Activated T-helper 2 cell treated with anti-CD3 and anti-CD28 coated beads, Interferon-gamma antibody, Interleukin-2, Interleukin-4, amounts not matched to agents 10 μg/mL and 5 μg/mL and 100 μg/mL, durations not matched to agents 14 hours and 24 hours and 36 hours (primary cell): ENCODE measurements at regions not wholly inside any gene's neighbourhood (a gene's known extent, or its start where the extent isn't known, plus 50 kb on each side); places are given as distances from the start of the nearest gene placed in this dataset.

Source experiments
- DNase-seq: peaks from one replicate; pipeline ENCODE4 v3.0.0; 2021; ENCODE audit warnings: low spot score
- H3K27ac Mint-ChIP-seq: one replicate; pipeline ENCODE4 v1.8.0; 2021; ENCODE audit warnings: mixed read lengths
- H3K27me3 Mint-ChIP-seq: one replicate; pipeline ENCODE4 v1.8.0; 2021; ENCODE audit warnings: low read depth, mixed read lengths
- H3K36me3 Mint-ChIP-seq: one replicate; pipeline ENCODE4 v1.8.0; 2021; ENCODE audit warnings: low read depth, mixed read lengths
- H3K4me1 Mint-ChIP-seq: one replicate; pipeline ENCODE4 v1.8.0; 2021; ENCODE audit warnings: low read depth, mixed read lengths
- H3K4me3 Mint-ChIP-seq: one replicate; pipeline ENCODE4 v1.8.0; 2021; ENCODE audit warnings: low read depth, mild to moderate bottlenecking, moderate library complexity, mixed read lengths
- H3K9me3 Mint-ChIP-seq: one replicate; pipeline ENCODE4 v1.8.0; 2021; ENCODE audit warnings: mixed read lengths
- intact Hi-C: fragments of 100-400 bp; cut with micrococcal nuclease; formaldehyde crosslinking; loops from one replicate; pipeline ENCODE4 v1.15.1; 2023

GRCh38 chr10:78366663-78367411 is 333.2 kb downstream of the RPS24 start:
- intact Hi-C loops, result no loop called here
- Mint-ChIP-seq H3K36me3 (no peaks in the 10 kb centered on the region), H3K4me1 (peaks cover 8% of the 10 kb centered on the region), H3K4me3 (no peak overlapping the region), H3K27ac (no peak overlapping the region), H3K9me3 (no peaks in the 10 kb centered on the region), H3K27me3 (no peaks in the 10 kb centered on the region)
- DNase-seq, result no peak

GRCh38 chr10:78367751-78368150 is 334.1 kb downstream of the RPS24 start:
- no peak for DNase-seq
- H3K4me3 Mint-ChIP-seq, result no peak overlapping the region

GRCh38 chr10:78371136-78371535 is 337.5 kb downstream of the RPS24 start:
- H3K27me3 Mint-ChIP-seq, result no peaks in the 10 kb centered on the region
- no peak overlapping the region for H3K4me3 Mint-ChIP-seq
- intact Hi-C loops, result no loop called here
- H3K9me3 Mint-ChIP-seq, result no peaks in the 10 kb centered on the region
- no peaks in the 10 kb centered on the region for H3K36me3 Mint-ChIP-seq
- DNase-seq, result no peak
- H3K27ac Mint-ChIP-seq, result no peak overlapping the region
- no peaks in the 10 kb centered on the region for H3K4me1 Mint-ChIP-seq

More at GRCh38 chr10:78367751-78368150, 334.1 kb downstream of the RPS24 start:
- Mint-ChIP-seq H3K36me3 (no peaks in the 10 kb centered on the region), H3K27me3 (no peaks in the 10 kb centered on the region), H3K4me1 (no peaks in the 10 kb centered on the region), H3K27ac (no peak overlapping the region), H3K9me3 (no peaks in the 10 kb centered on the region)
- intact Hi-C loops, result no loop called here

GRCh38 chr10:78372806-78373205 is 339.1 kb downstream of the RPS24 start:
- H3K27me3 Mint-ChIP-seq, result no peaks in the 10 kb centered on the region
- no peaks in the 10 kb centered on the region for H3K9me3 Mint-ChIP-seq
- no peaks in the 10 kb centered on the region for H3K36me3 Mint-ChIP-seq
- no peak overlapping the region for H3K27ac Mint-ChIP-seq
- H3K4me1 Mint-ChIP-seq, result no peaks in the 10 kb centered on the region
- no peak overlapping the region for H3K4me3 Mint-ChIP-seq
- intact Hi-C loops, result no loop called here
- DNase-seq, result no peak

- no peak overlapping the region for H3K4me3 Mint-ChIP-seq
- no peaks in the 10 kb centered on the region for H3K36me3 Mint-ChIP-seq
- no peaks in the 10 kb centered on the region for H3K4me1 Mint-ChIP-seq
- DNase-seq, result no peak
- no peak overlapping the region for H3K27ac Mint-ChIP-seq
- intact Hi-C loops, result no loop called here
- no peaks in the 10 kb centered on the region for H3K27me3 Mint-ChIP-seq
- no peaks in the 10 kb centered on the region for H3K9me3 Mint-ChIP-seq
These were observed 340.8 kb downstream of the RPS24 start for GRCh38 chr10:78374331-78375028.

- Mint-ChIP-seq H3K4me1 (no peaks in the 10 kb centered on the region), H3K36me3 (no peaks in the 10 kb centered on the region), H3K27ac (no peak overlapping the region), H3K9me3 (no peaks in the 10 kb centered on the region), H3K4me3 (no peak overlapping the region), H3K27me3 (no peaks in the 10 kb centered on the region)
- DNase-seq, result no peak
- intact Hi-C loops, result no loop called here
These were observed 342.5 kb downstream of the RPS24 start for GRCh38 chr10:78375854-78376785.

- intact Hi-C loops, result no loop called here
- H3K4me1 Mint-ChIP-seq, result no peaks in the 10 kb centered on the region
- H3K27ac Mint-ChIP-seq, result no peak overlapping the region
- no peaks in the 10 kb centered on the region for H3K36me3 Mint-ChIP-seq
- no peak overlapping the region for H3K4me3 Mint-ChIP-seq
- no peak for DNase-seq
- no peaks in the 10 kb centered on the region for H3K9me3 Mint-ChIP-seq
- H3K27me3 Mint-ChIP-seq, result no peaks in the 10 kb centered on the region
These were observed 343.7 kb downstream of the RPS24 start for GRCh38 chr10:78377356-78377755.

GRCh38 chr10:78378192-78378591 is 344.5 kb downstream of the RPS24 start:
- H3K4me3 Mint-ChIP-seq, result no peak overlapping the region
- H3K9me3 Mint-ChIP-seq, result no peaks in the 10 kb centered on the region
- H3K4me1 Mint-ChIP-seq, result no peaks in the 10 kb centered on the region
- intact Hi-C loops, result no loop called here
- H3K27me3 Mint-ChIP-seq, result peaks cover 2% of the 10 kb centered on the region
- no peak overlapping the region for H3K27ac Mint-ChIP-seq
- H3K36me3 Mint-ChIP-seq, result no peaks in the 10 kb centered on the region
- DNase-seq, result no peak

- intact Hi-C loops, result no loop called here
- H3K36me3 Mint-ChIP-seq, result no peaks in the 10 kb centered on the region
- no peaks in the 10 kb centered on the region for H3K9me3 Mint-ChIP-seq
- no peak for DNase-seq
- H3K4me3 Mint-ChIP-seq, result no peak overlapping the region
- H3K27me3 Mint-ChIP-seq, result peaks cover 2% of the 10 kb centered on the region
- H3K4me1 Mint-ChIP-seq, result no peaks in the 10 kb centered on the region
- H3K27ac Mint-ChIP-seq, result no peak overlapping the region
These were observed 347.4 kb downstream of the RPS24 start for GRCh38 chr10:78381107-78381506.

- no peaks in the 10 kb centered on the region for H3K9me3 Mint-ChIP-seq
- H3K27me3 Mint-ChIP-seq, result peaks cover 2% of the 10 kb centered on the region
- no peaks in the 10 kb centered on the region for H3K36me3 Mint-ChIP-seq
- H3K27ac Mint-ChIP-seq, result no peak overlapping the region
- DNase-seq, result no peak
- no peak overlapping the region for H3K4me3 Mint-ChIP-seq
- H3K4me1 Mint-ChIP-seq, result no peaks in the 10 kb centered on the region
- intact Hi-C loops, result no loop called here
These were observed 348.4 kb downstream of the RPS24 start for GRCh38 chr10:78382047-78382446.

- intact Hi-C loops, result no loop called here
- no peaks in the 10 kb centered on the region for H3K36me3 Mint-ChIP-seq
- H3K4me1 Mint-ChIP-seq, result no peaks in the 10 kb centered on the region
- DNase-seq, result no peak
- H3K9me3 Mint-ChIP-seq, result no peaks in the 10 kb centered on the region
- H3K27ac Mint-ChIP-seq, result no peak overlapping the region
- H3K27me3 Mint-ChIP-seq, result peaks cover 2% of the 10 kb centered on the region
- H3K4me3 Mint-ChIP-seq, result no peak overlapping the region
These were observed 349.1 kb downstream of the RPS24 start for GRCh38 chr10:78382772-78383171.

- Mint-ChIP-seq H3K4me3 (no peak overlapping the region), H3K4me1 (no peaks in the 10 kb centered on the region), H3K27me3 (peaks cover 2% of the 10 kb centered on the region), H3K36me3 (no peaks in the 10 kb centered on the region), H3K9me3 (no peaks in the 10 kb centered on the region), H3K27ac (no peak overlapping the region)
- intact Hi-C loops, result no loop called here
- no peak for DNase-seq
These were observed 349.9 kb downstream of the RPS24 start for GRCh38 chr10:78383378-78384048.
